ENCODE measurements at regions not wholly inside any gene's neighbourhood (a gene's known extent, or its start where the extent isn't known, plus 50 kb on each side); places are given as distances from the start of the nearest gene placed in this dataset.

GRCh38 chr10:78160591-78160990 lies 126.9 kb downstream of the RPS24 start:
- no peak for TF ChIP-seq SIN3A (IDR thresholded peaks at IDR 0.05; ENCODE audit: borderline replicate concordance, insufficient read depth, low read length)
- no peak for TF ChIP-seq POLR2AphosphoS5 (IDR thresholded peaks at IDR 0.05; ENCODE audit: low read depth, low read length)
- no peak for TF ChIP-seq TAF1 (IDR thresholded peaks at IDR 0.05; ENCODE audit: borderline replicate concordance, insufficient read depth, low read length)
- TF ChIP-seq FOXP2 (optimal IDR thresholded peaks at IDR 0.05; ENCODE audit: borderline replicate concordance, extremely low read depth, extremely low read length, insufficient read depth), result no peak
- TF ChIP-seq, protein P1, sequence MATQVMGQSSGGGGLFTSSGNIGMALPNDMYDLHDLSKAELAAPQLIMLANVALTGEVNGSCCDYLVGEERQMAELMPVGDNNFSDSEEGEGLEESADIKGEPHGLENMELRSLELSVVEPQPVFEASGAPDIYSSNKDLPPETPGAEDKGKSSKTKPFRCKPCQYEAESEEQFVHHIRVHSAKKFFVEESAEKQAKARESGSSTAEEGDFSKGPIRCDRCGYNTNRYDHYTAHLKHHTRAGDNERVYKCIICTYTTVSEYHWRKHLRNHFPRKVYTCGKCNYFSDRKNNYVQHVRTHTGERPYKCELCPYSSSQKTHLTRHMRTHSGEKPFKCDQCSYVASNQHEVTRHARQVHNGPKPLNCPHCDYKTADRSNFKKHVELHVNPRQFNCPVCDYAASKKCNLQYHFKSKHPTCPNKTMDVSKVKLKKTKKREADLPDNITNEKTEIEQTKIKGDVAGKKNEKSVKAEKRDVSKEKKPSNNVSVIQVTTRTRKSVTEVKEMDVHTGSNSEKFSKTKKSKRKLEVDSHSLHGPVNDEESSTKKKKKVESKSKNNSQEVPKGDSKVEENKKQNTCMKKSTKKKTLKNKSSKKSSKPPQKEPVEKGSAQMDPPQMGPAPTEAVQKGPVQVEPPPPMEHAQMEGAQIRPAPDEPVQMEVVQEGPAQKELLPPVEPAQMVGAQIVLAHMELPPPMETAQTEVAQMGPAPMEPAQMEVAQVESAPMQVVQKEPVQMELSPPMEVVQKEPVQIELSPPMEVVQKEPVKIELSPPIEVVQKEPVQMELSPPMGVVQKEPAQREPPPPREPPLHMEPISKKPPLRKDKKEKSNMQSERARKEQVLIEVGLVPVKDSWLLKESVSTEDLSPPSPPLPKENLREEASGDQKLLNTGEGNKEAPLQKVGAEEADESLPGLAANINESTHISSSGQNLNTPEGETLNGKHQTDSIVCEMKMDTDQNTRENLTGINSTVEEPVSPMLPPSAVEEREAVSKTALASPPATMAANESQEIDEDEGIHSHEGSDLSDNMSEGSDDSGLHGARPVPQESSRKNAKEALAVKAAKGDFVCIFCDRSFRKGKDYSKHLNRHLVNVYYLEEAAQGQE (IDR thresholded peaks at IDR 0.05; ENCODE audit: insufficient read depth in 1 of 2, low read depth in 2 of 2, low read length in 2 of 2), result no peak

DNA sequence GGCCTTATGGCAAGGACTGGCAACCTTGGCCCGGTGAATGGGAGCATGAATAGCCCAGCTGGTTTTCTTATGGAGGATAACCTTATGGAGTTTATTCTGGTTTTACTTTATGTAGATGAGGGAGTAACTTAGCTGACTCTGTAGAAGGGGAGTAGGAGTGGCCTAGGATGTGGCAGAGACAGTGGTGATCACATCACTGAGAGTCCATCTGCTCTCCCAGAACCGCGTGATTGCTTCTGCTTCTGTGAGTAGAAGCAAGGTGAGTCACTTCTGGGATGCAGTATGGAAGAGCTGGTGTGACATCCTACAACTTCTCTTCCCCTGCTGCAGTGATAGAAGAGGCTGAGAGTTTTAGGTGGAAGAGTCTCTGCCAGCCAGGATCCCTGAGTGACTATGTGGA lies 129.2 kb downstream of the RPS24 start:
- TF ChIP-seq POLR2AphosphoS5 (IDR thresholded peaks at IDR 0.05; ENCODE audit: low read depth, low read length) (no peak), FOXP2 (optimal IDR thresholded peaks at IDR 0.05; ENCODE audit: borderline replicate concordance, extremely low read depth, extremely low read length, insufficient read depth) (no peak), TAF1 (IDR thresholded peaks at IDR 0.05; ENCODE audit: borderline replicate concordance, insufficient read depth, low read length) (no peak), SIN3A (IDR thresholded peaks at IDR 0.05; ENCODE audit: borderline replicate concordance, insufficient read depth, low read length) (no peak)
- TF ChIP-seq, protein P1 (IDR thresholded peaks at IDR 0.05; ENCODE audit: insufficient read depth in 1 of 2, low read depth in 2 of 2, low read length in 2 of 2), result no peak

DNA sequence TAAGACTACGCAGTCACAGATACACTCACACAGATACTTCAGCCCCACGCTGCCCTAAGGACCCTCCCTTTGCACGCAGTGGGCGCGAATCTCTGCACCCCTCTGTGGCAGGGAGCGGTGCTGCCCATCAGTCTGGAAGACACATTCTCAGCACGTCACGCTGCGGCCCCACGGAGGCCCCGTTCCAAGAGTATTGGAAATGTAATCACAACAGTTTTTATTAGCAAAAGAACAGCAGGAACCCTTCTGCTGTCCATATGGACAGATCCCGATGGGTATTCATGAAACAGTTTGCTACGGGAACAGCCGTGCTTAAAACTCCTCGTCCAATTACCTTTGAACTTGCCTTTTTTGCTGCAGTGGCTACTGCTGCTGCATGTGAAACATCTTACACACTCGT lies 131.0 kb downstream of the RPS24 start:
- TF ChIP-seq SIN3A (IDR thresholded peaks at IDR 0.05; ENCODE audit: borderline replicate concordance, insufficient read depth, low read length), result no peak
- no peak for TF ChIP-seq POLR2AphosphoS5 (IDR thresholded peaks at IDR 0.05; ENCODE audit: low read depth, low read length)
- TF ChIP-seq, protein P1 (IDR thresholded peaks at IDR 0.05; ENCODE audit: insufficient read depth in 1 of 2, low read depth in 2 of 2, low read length in 2 of 2), result no peak
- TF ChIP-seq FOXP2 (optimal IDR thresholded peaks at IDR 0.05; ENCODE audit: borderline replicate concordance, extremely low read depth, extremely low read length, insufficient read depth), result no peak
- no peak for TF ChIP-seq TAF1 (IDR thresholded peaks at IDR 0.05; ENCODE audit: borderline replicate concordance, insufficient read depth, low read length)

DNA sequence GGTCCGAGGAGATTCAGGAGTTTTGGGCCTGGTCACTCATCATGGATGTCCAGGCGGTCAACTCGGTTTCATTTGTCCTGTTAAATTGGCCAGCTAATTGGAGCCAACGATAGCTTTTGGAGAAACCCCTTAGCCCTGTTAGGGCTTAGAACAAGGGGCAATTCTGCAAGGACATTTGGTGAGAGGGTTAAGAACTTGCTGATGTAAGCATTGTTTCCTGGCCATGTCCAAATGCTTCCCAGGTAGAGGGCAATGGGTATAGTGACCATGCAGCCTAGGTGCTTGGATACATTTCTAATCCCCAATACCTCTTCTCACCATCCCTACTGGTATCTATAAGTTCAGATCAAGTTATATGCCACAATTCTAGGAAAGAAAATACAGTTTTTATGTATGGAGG lies 131.5 kb downstream of the RPS24 start:
- TF ChIP-seq POLR2AphosphoS5 (IDR thresholded peaks at IDR 0.05; ENCODE audit: low read depth, low read length) (no peak), SIN3A (IDR thresholded peaks at IDR 0.05; ENCODE audit: borderline replicate concordance, insufficient read depth, low read length) (no peak), FOXP2 (optimal IDR thresholded peaks at IDR 0.05; ENCODE audit: borderline replicate concordance, extremely low read depth, extremely low read length, insufficient read depth) (no peak), TAF1 (IDR thresholded peaks at IDR 0.05; ENCODE audit: borderline replicate concordance, insufficient read depth, low read length) (no peak)
- TF ChIP-seq, protein P1 (IDR thresholded peaks at IDR 0.05; ENCODE audit: insufficient read depth in 1 of 2, low read depth in 2 of 2, low read length in 2 of 2), result no peak

DNA sequence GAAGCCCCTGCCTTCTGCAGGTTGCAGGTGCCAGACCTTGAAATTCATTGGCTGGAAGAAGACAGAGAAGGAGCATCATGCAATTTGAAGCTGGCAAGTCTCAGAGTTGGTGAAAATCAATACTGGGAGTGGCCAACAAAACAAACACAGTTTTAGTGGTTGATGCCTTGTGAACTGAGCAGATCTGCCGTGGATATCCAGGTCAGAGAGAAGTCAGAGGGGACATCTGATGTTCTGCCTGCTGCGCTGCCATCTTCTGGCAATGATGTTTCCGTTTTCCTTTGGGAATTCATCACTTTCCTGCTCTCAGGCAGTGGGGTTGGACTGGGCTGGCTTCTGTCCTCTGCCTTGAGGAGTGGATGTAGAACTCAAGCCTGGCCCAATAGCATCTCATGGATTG lies 132.0 kb downstream of the RPS24 start:
- no peak for TF ChIP-seq POLR2AphosphoS5 (IDR thresholded peaks at IDR 0.05; ENCODE audit: low read depth, low read length)
- no peak for TF ChIP-seq SIN3A (IDR thresholded peaks at IDR 0.05; ENCODE audit: borderline replicate concordance, insufficient read depth, low read length)
- TF ChIP-seq, protein P1 (IDR thresholded peaks at IDR 0.05; ENCODE audit: insufficient read depth in 1 of 2, low read depth in 2 of 2, low read length in 2 of 2), result no peak
- no peak for TF ChIP-seq TAF1 (IDR thresholded peaks at IDR 0.05; ENCODE audit: borderline replicate concordance, insufficient read depth, low read length)
- no peak for TF ChIP-seq FOXP2 (optimal IDR thresholded peaks at IDR 0.05; ENCODE audit: borderline replicate concordance, extremely low read depth, extremely low read length, insufficient read depth)
